H54 (cell line): ENCODE measurements at regions not wholly inside any gene's neighbourhood (a gene's known extent, or its start where the extent isn't known, plus 50 kb on each side); places are given as distances from the start of the nearest gene placed in this dataset.
"Not testable (repeated sequence)": the region's sequence is repeated elsewhere in the genome, so short reads cannot be mapped to it uniquely, and the experiment has no call there.

Source experiments
- DNase-seq: peaks from one replicate; pipeline ENCODE4 v3.0.0; 2011; ENCODE audit warnings: low spot score, mixed read lengths; ENCODE audit not compliant: insufficient read length
- FAIRE-seq: peaks from 3 replicates; lab custom pipeline; 2011; peaks lifted over from hg19 to GRCh38; lab: Jason Lieb, UNC
- POLR2A ChIP-seq: IDR thresholded peaks from 2 replicates; pipeline ENCODE4 v1.6.1; 2011; ENCODE audit warnings: low read depth, mild to moderate bottlenecking, low read length

GRCh38 chr6:146916435-146917025, 287.7 kb upstream of the STXBP5 start:
- TF ChIP-seq POLR2A: no peak
- DNase-seq: no peak
- no peak for FAIRE-seq

DNA sequence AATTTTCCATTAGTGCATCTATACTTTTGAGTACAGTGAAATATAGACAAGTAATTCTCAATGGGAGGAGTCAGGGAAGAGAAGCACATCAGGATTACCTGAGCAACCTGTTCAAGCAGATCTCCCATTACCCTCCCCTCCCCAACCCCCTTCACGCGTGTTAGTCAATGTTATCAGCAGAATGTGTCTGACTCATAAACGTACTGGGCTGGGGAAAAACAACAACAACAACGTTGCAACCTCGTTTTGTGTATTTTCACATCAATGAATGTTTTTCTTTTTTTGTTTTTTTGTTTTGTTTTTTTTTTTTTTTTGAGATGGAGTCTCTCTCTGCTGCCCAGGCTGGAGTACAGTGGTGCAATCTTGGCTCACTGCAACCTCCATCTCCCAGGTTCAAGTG, 287.0 kb upstream of the STXBP5 start:
- no peak for DNase-seq
- no peak for FAIRE-seq
- TF ChIP-seq POLR2A: no peak

DNA sequence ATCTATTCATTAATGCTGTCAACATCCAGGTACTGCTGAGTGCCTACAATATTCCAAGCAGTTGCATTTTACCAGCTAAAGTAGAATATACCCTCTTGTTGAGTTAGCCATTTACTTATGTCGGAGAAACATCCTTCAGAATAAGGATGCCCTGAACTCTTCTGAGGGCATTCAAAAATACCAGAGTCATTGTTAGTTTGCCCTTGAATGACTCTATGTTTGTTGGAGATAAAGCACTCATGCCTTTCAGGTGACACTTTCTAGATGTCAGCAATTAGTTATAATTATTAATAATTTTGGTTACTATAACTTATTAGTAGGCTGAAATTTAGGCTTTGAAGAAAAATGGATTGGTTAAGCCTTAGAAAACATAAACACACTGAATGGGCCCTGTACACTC, 286.2 kb upstream of the STXBP5 start:
- TF ChIP-seq POLR2A: no peak
- FAIRE-seq: no peak
- no peak for DNase-seq

GRCh38 chr6:146919017-146919416, 285.2 kb upstream of the STXBP5 start:
- DNase-seq: no peak
- FAIRE-seq: no peak
- TF ChIP-seq POLR2A: no peak

- no peak for DNase-seq
Measured at GRCh38 chr6:146923205-146923833, 280.9 kb upstream of the STXBP5 start.

DNA sequence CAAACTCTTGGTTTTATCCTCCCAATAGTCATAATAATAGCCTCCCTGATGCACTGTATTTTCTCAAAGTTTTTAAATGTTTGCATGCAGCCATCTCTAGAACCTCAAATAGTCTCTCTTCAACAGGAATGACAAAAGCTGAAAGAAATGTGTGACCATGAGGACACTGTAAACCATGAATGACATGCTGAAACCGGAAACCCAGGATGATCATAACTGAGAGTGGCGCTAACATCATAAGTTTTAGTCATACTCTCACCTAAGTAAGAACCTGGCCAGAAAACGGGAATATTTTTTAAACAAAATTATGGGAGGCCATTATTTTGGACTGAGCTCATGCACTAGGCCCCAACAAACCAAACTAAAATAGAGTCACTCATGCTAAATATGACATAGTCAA, 278.4 kb upstream of the STXBP5 start:
- FAIRE-seq: no peak

More at GRCh38 chr6:146923205-146923833, 280.9 kb upstream of the STXBP5 start:
- TF ChIP-seq POLR2A: no peak
- FAIRE-seq: no peak

GRCh38 chr6:146928503-146928902, 275.7 kb upstream of the STXBP5 start:
- FAIRE-seq: no peak
- no peak for DNase-seq
- no peak for TF ChIP-seq POLR2A

More for the DNA sequence above, 278.4 kb upstream of the STXBP5 start:
- TF ChIP-seq POLR2A: no peak
- no peak for DNase-seq

GRCh38 chr6:146931214-146931613, 273.0 kb upstream of the STXBP5 start:
- DNase-seq: no peak
- FAIRE-seq: no peak
- no peak for TF ChIP-seq POLR2A

DNA sequence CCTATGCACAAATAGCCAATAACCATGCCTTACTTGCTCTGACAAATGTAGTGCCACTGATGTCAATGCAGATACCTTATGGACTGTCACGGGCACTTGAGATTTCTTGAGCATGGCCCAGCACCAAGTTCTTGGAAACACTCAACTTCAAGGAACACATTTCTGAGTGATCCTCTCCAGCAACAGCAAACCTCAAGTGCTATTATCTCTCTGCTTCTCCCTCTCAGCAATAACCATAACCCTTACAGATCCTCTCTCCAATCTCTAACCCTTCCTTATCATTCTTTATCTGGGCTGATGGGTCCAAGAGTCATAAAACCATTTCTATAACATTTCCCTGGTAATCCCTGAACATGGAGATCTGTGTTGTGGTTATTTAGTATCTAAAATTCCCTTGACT, 266.9 kb upstream of the STXBP5 start:
- no peak for DNase-seq
- no peak for FAIRE-seq
- no peak for TF ChIP-seq POLR2A

DNA sequence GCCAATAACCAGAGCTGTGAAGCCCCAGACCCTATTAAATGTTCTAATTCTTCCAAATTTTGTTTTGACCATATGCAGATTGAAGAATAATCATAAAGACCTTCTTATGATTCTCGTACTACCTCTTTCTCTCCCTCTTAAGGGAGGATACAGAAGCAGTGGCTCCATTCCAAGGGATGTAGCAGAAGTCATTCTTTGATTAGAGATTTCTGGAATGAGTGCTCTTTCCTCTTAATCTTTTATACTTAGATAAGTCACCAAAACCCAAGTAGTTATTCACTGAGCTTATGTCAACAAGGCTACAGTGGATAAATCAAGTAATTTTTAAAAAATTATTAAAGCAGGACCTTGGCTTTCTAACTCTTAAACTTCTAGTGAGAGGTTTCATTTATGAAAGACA, 266.0 kb upstream of the STXBP5 start:
- no peak for FAIRE-seq
- no peak for DNase-seq
- TF ChIP-seq POLR2A: no peak

- not testable (repeated sequence) for FAIRE-seq, DNase-seq
Measured at GRCh38 chr6:146939456-146939855, 264.8 kb upstream of the STXBP5 start.

GRCh38 chr6:146943664-146944063, 260.6 kb upstream of the STXBP5 start:
- FAIRE-seq: no peak
- no peak for DNase-seq
- TF ChIP-seq POLR2A: no peak

DNA sequence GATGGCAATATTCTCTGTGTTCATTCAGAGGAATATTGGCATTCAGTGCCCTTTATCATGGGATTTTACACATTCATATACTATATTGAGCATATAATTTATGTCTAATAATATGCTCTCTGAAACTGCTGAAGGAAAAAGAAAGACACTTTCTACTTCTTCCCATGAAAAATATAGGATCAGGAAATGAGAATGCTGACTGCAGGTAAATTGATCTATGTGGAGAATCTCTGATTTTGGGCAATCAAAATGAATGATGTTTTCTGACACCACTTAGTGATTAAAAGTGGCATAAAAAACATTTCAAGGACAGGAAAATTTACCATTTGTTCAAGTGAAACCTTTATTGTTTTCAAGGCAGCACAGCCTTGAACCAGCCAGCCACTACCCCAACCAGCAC, 260.1 kb upstream of the STXBP5 start:
- FAIRE-seq: no peak
- TF ChIP-seq POLR2A: no peak

GRCh38 chr6:146944809-146945208, 259.4 kb upstream of the STXBP5 start:
- no peak for FAIRE-seq
- TF ChIP-seq POLR2A: no peak
- no peak for DNase-seq

More for the DNA sequence above, 260.1 kb upstream of the STXBP5 start:
- no peak for DNase-seq

DNA sequence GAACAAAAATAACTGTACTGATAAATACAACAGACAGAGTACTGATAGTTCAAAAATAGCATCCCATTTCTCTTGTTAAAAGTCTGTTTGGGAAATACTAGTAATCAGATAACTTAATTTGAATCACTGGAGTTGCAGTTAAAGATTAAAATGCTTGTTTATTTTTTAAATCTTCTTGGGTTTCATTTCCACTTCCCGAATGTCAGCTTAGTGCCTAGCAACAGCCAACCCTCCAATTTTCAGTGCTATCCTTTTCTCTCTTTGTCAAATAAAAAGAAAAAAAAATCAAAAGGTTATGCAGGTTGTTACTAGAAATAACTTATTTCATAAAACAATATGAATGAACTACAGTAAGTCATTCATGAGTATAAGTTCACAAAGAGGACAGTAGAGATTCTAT, 257.7 kb upstream of the STXBP5 start:
- TF ChIP-seq POLR2A: no peak
- FAIRE-seq (no peak), DNase-seq (no peak)
